H1 (cell line): ENCODE measurements at regions not wholly inside any gene's neighbourhood (a gene's known extent, or its start where the extent isn't known, plus 50 kb on each side); places are given as distances from the start of the nearest gene placed in this dataset.

Experiments
- CTCF ChIA-PET: fragments of 300-600 bp; sonication (Branson Sonifier 250); formaldehyde crosslinking; loops from one replicate; lab custom pipeline; 2021; ENCODE audit not compliant: partially characterized antibody; lab: Charles Lee
- POLR2A ChIA-PET: fragments of 300-600 bp; sonication (Branson Sonifier 250); formaldehyde crosslinking; loops from one replicate; lab custom pipeline; 2021; ENCODE audit warnings: inconsistent platforms; ENCODE audit not compliant: partially characterized antibody; lab: Charles Lee
- DNase-seq, 2 experiments: peaks; one replicate each; pipeline versions ENCODE4 v3.0.0 to v3.0.0-alpha.2; 2010 to 2022; ENCODE audit warnings: low spot score in 2 of 2, low read depth in 1 of 2, mixed read lengths in 1 of 2
- FAIRE-seq: peaks from 2 replicates; lab custom pipeline; 2011; peaks lifted over from hg19 to GRCh38; lab: Jason Lieb, UNC
- H2AFZ ChIP-seq: 2 replicates; pipeline ENCODE4 v1.8.1; 2012; ENCODE audit warnings: low read length, inconsistent platforms
- H2AK5ac ChIP-seq: 2 replicates; pipeline ENCODE4 v1.6.1; 2013; ENCODE audit warnings: low read depth, low read length
- H2BK120ac ChIP-seq: replicated peaks from 2 replicates; pipeline ENCODE3; 2013; ENCODE audit warnings: low read depth, low read length, inconsistent platforms
- H2BK12ac ChIP-seq: 2 replicates; pipeline ENCODE4 v1.6.1; 2013; ENCODE audit warnings: low read depth, low read length
- H2BK15ac ChIP-seq: 2 replicates; pipeline ENCODE4 v1.6.1; 2013; ENCODE audit warnings: low read length
- H2BK20ac ChIP-seq: 2 replicates; pipeline ENCODE4 v1.6.1; 2013; ENCODE audit warnings: low read length
- H2BK5ac ChIP-seq: 2 replicates; pipeline ENCODE4 v1.6.1; 2013; ENCODE audit warnings: low read depth, low read length
- H3K14ac ChIP-seq: 2 replicates; pipeline ENCODE4 v1.6.1; 2013; ENCODE audit warnings: inconsistent platforms; ENCODE audit not compliant: insufficient read length
- H3K18ac ChIP-seq: 2 replicates; pipeline ENCODE4 v1.6.1; 2013; ENCODE audit warnings: low read length; ENCODE audit errors: extremely low read depth
- H3K23ac ChIP-seq: 2 replicates; pipeline ENCODE4 v1.6.1; 2013; ENCODE audit warnings: inconsistent platforms; ENCODE audit not compliant: insufficient read length
- H3K23me2 ChIP-seq: 2 replicates; pipeline ENCODE4 v1.6.1; 2013; ENCODE audit warnings: low read depth, low read length
- H3K27ac ChIP-seq: 2 replicates; pipeline ENCODE4 v1.6.1; 2011; ENCODE audit warnings: low read depth, low read length, inconsistent platforms
- H3K27me3 ChIP-seq, 4 experiments: replicated peaks in 1 of 4; 1 replicate in 1 of 4; 2 replicates in 3 of 4; pipeline versions ENCODE4 v1.6.1 to v1.8.1; 2011 to 2013; ENCODE audit warnings: low read length in 3 of 4, mild to moderate bottlenecking in 3 of 4, inconsistent platforms in 2 of 4, mixed read lengths in 2 of 4, moderate library complexity in 1 of 4; ENCODE audit not compliant: control insufficient read depth in 3 of 4, insufficient read depth in 3 of 4; ENCODE audit errors: extremely low read depth in 1 of 4
- H3K36me3 ChIP-seq, 4 experiments: 2 replicates each; pipeline versions ENCODE4 v1.6.1 to v1.8.1; 2011 to 2013; ENCODE audit warnings: mild to moderate bottlenecking in 4 of 4, low read length in 3 of 4, moderate library complexity in 2 of 4, control low read depth in 1 of 4, inconsistent platforms in 1 of 4; ENCODE audit not compliant: insufficient read depth in 4 of 4, control insufficient read depth in 2 of 4
- H3K4ac ChIP-seq: replicated peaks from 2 replicates; pipeline ENCODE3; 2013; ENCODE audit warnings: low read length, low read depth, mixed read lengths, inconsistent platforms; ENCODE audit not compliant: insufficient read length
- H3K4me1 ChIP-seq, 4 experiments: replicated peaks in 1 of 4; 1 replicate in 1 of 4; 2 replicates in 3 of 4; pipeline versions ENCODE4 v1.6.1 to v1.8.1; 2011 to 2013; ENCODE audit warnings: low read length in 3 of 4, inconsistent platforms in 2 of 4, mixed read lengths in 1 of 4; ENCODE audit not compliant: insufficient read depth in 4 of 4, control insufficient read depth in 3 of 4
- H3K4me2 ChIP-seq, 2 experiments: 2 replicates each; pipeline versions ENCODE4 v1.6.1 to v1.8.1; 2011 to 2013; ENCODE audit warnings: low read depth in 2 of 2, low read length in 2 of 2, control low read depth in 1 of 2, inconsistent platforms in 1 of 2, mild to moderate bottlenecking in 1 of 2; ENCODE audit not compliant: insufficient read depth in 1 of 2
- H3K4me3 ChIP-seq, 4 experiments: fragments of 200-600, 300-600 bp in 1 of 4; sonication (generic), shearing (Covaris generic), sonication (Bioruptor Twin) in 1 of 4; 2 replicates each; pipeline versions ENCODE4 v1.5.1 to v1.8.1; 2011 to 2016; ENCODE audit warnings: low read length in 4 of 4, low read depth in 3 of 4, control low read depth in 2 of 4, inconsistent platforms in 2 of 4, mild to moderate bottlenecking in 2 of 4, mixed read lengths in 1 of 4, moderate library complexity in 1 of 4; ENCODE audit not compliant: insufficient read depth in 2 of 4; ENCODE audit errors: extremely low read depth in 1 of 4
- H3K56ac ChIP-seq: replicated peaks from 2 replicates; pipeline ENCODE3; 2013; ENCODE audit warnings: low read depth, mild to moderate bottlenecking, mixed read lengths, low read length, inconsistent platforms; ENCODE audit not compliant: insufficient read length
- H3K79me1 ChIP-seq: 2 replicates; pipeline ENCODE4 v1.6.1; 2013; ENCODE audit warnings: low read depth, low read length, control low read depth
- H3K79me2 ChIP-seq, 2 experiments: 2 replicates each; pipeline versions ENCODE4 v1.6.1 to v1.8.1; 2012 to 2013; ENCODE audit warnings: low read length in 2 of 2, mild to moderate bottlenecking in 2 of 2, inconsistent platforms in 1 of 2; ENCODE audit not compliant: insufficient read depth in 2 of 2, control insufficient read depth in 1 of 2
- H3K9ac ChIP-seq, 4 experiments: replicated peaks in 1 of 4; 1 replicate in 1 of 4; 2 replicates in 3 of 4; pipeline versions ENCODE4 v1.6.1 to v1.8.1; 2011 to 2013; ENCODE audit warnings: low read depth in 3 of 4, low read length in 3 of 4, control low read depth in 2 of 4, mild to moderate bottlenecking in 2 of 4, moderate library complexity in 2 of 4, inconsistent platforms in 1 of 4; ENCODE audit errors: extremely low read depth in 1 of 4
- H3K9me3 ChIP-seq, 2 experiments: 2 replicates each; pipeline versions ENCODE4 v1.6.1 to v1.8.1; 2012 to 2013; ENCODE audit warnings: mild to moderate bottlenecking in 2 of 2, moderate library complexity in 2 of 2, control low read depth in 1 of 2, inconsistent platforms in 1 of 2, low read depth in 1 of 2, low read length in 1 of 2, mixed read lengths in 1 of 2; ENCODE audit not compliant: insufficient read depth in 2 of 2
- H4K20me1 ChIP-seq, 2 experiments: replicated peaks in 1 of 2; 2 replicates each; pipeline versions ENCODE3 to v1.8.1; 2011 to 2013; ENCODE audit warnings: inconsistent platforms in 2 of 2, low read length in 2 of 2, mild to moderate bottlenecking in 1 of 2; ENCODE audit not compliant: insufficient read depth in 2 of 2, control insufficient read depth in 1 of 2
- H4K5ac ChIP-seq: 2 replicates; pipeline ENCODE4 v1.6.1; 2013; ENCODE audit warnings: low read length, low read depth, mixed read lengths, inconsistent platforms; ENCODE audit not compliant: insufficient read length
- H4K8ac ChIP-seq: 2 replicates; pipeline ENCODE4 v1.8.0; 2013; ENCODE audit warnings: mild to moderate bottlenecking, moderate library complexity, low read length, inconsistent platforms; ENCODE audit not compliant: insufficient read depth; ENCODE audit errors: extremely low read depth
- H4K91ac ChIP-seq: replicated peaks from 2 replicates; pipeline ENCODE3; 2013; ENCODE audit warnings: low read length, mixed read lengths, inconsistent platforms; ENCODE audit not compliant: insufficient read length
- BACH1 ChIP-seq: IDR thresholded peaks from 2 replicates; pipeline ENCODE4 v1.6.1; 2012; ENCODE audit warnings: low read length, improper control_type of control experiment
- BCL11A ChIP-seq, 2 experiments: IDR thresholded peaks; one replicate each; pipeline ENCODE4 v1.6.1; 2011; ENCODE audit warnings: low read depth in 2 of 2, low read length in 2 of 2, mild to moderate bottlenecking in 2 of 2
- CBX8 ChIP-seq: fragments of 300-800, 300-1000 bp; sonication (generic); IDR thresholded peaks from 2 replicates; pipeline ENCODE4 v1.7.1; 2016; ENCODE audit warnings: low read depth, low read length, borderline replicate concordance
- EP300 ChIP-seq, 2 experiments: IDR thresholded peaks; 1 replicate in 1 of 2; 2 replicates in 1 of 2; pipeline ENCODE4 v1.6.1; 2011 to 2012; ENCODE audit warnings: low read depth in 2 of 2, low read length in 2 of 2, mild to moderate bottlenecking in 2 of 2, borderline replicate concordance in 1 of 2, inconsistent platforms in 1 of 2, moderate library complexity in 1 of 2
- JUN ChIP-seq: IDR thresholded peaks from 2 replicates; pipeline ENCODE4 v1.6.1; 2011; ENCODE audit warnings: low read depth, mild to moderate bottlenecking, improper control_type of control experiment, low read length
- KDM1A ChIP-seq: fragments of 200-600, 300-600 bp; sonication (generic); IDR thresholded peaks from 2 replicates; pipeline ENCODE4 v1.7.1; 2016; ENCODE audit warnings: mild to moderate bottlenecking, low read length, borderline replicate concordance
- KDM5A ChIP-seq: fragments of 200-600 bp; IDR thresholded peaks from 2 replicates; pipeline ENCODE4 v1.7.1; 2012; ENCODE audit warnings: mild to moderate bottlenecking, low read length, inconsistent platforms, mixed read lengths
- NRF1 ChIP-seq: IDR thresholded peaks from 2 replicates; pipeline ENCODE4 v1.6.1; 2011; ENCODE audit warnings: mild to moderate bottlenecking, low read depth, low read length, improper control_type of control experiment
- RBBP5 ChIP-seq: IDR thresholded peaks from 2 replicates; pipeline ENCODE4 v1.7.1; 2012; ENCODE audit warnings: low read depth, mild to moderate bottlenecking, inconsistent platforms, low read length, moderate library complexity, borderline replicate concordance
- SP2 ChIP-seq: IDR thresholded peaks from 2 replicates; pipeline ENCODE4 v1.6.1; 2012; ENCODE audit warnings: mild to moderate bottlenecking, low read length, inconsistent platforms
- SP4 ChIP-seq: IDR thresholded peaks from 2 replicates; pipeline ENCODE4 v1.6.1; 2012; ENCODE audit warnings: low read length, inconsistent platforms
- WGBS, 2 experiments: shearing (Covaris generic) in 1 of 2; methylation state at CpG; one replicate each; pipeline versions ENCODE4 v1.1.6 to v1.1.7; 2013 to 2015; ENCODE audit warnings: low lambda C conversion rate in 2 of 2, mixed read lengths in 2 of 2, inconsistent platforms in 1 of 2, low coverage in 1 of 2, missing lambda C conversion rate in 1 of 2; ENCODE audit not compliant: insufficient replicate concordance in 2 of 2, insufficient coverage in 1 of 2, insufficient read length in 1 of 2; ENCODE audit errors: extremely low coverage in 1 of 2, missing lambda C conversion rate in 1 of 2; 5-methylcytosine and 5-hydroxymethylcytosine counted together

DNA sequence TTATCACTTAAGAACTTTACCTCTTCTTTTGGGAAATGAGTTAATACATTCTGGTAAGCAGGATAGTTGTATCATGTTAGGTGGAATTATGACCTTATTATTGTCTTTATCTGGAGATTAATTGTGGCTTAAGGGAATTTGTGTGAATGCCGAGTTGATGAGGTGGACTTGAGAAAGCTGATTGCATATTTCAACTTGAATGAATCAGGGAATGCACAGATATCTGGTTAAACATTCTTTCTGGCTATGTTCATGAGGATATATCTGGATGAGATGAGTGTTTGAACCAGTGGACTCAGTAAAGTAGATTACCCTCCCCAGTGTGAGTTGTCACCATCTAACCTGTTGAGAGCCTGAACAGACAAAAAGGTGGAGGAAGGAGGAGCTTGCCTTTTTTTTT, 326.1 kb upstream of the GOT2 start:
- no peak overlapping the region for H4K8ac ChIP-seq
- no peak overlapping the region for H3K56ac ChIP-seq
- H3K23me2 ChIP-seq, result no peaks in the 10 kb centered on the region
- no peak overlapping the region for H3K23ac ChIP-seq
- H2BK15ac ChIP-seq, result no peak overlapping the region
- H3K79me2 ChIP-seq, result no peaks in the 10 kb centered on the region
- no peaks in the 10 kb centered on the region for H3K79me1 ChIP-seq
- WGBS, 2 experiments, result 97% methylated on average over 1 of the region's 1 CpG; no CpG with 5 or more reads in 1 of the 2 experiments
- H2BK20ac ChIP-seq, result no peak overlapping the region
- TF ChIP-seq JUN (no peak), EP300 (IDR thresholded peaks at IDR 0.05; ENCODE audit: borderline replicate concordance in 1 of 2, low read depth in 2 of 2, low read length in 2 of 2) (no peak), RBBP5 (no peak), KDM5A (no peak), SP4 (no peak), BCL11A (IDR thresholded peaks at IDR 0.05; ENCODE audit: low read depth in 2 of 2, low read length in 2 of 2) (no peak), NRF1 (no peak), SP2 (no peak), KDM1A (no peak), CBX8 (no peak), BACH1 (no peak)
- H3K14ac ChIP-seq, result no peak overlapping the region
- no peaks in the 10 kb centered on the region for H3K4me1 ChIP-seq
- H2BK12ac ChIP-seq, result no peak overlapping the region
- no peak overlapping the region for H3K4me3 ChIP-seq
- DNase-seq (no peak), FAIRE-seq (no peak)
- no peak overlapping the region for H4K5ac ChIP-seq
- H2AFZ ChIP-seq, result no peak overlapping the region
- no peaks in the 10 kb centered on the region for H3K36me3 ChIP-seq
- H3K27me3 ChIP-seq, result no peaks in the 10 kb centered on the region
- H3K4me2 ChIP-seq, result no peak overlapping the region
- H4K91ac ChIP-seq, result no peak overlapping the region
- no peak overlapping the region for H3K4ac ChIP-seq
- no peaks in the 10 kb centered on the region for H3K9me3 ChIP-seq
- H3K27ac ChIP-seq, result no peak overlapping the region
- no peak overlapping the region for H2AK5ac ChIP-seq
- H2BK5ac ChIP-seq, result no peak overlapping the region
- H3K9ac ChIP-seq, result no peak overlapping the region
- CTCF ChIA-PET, result interaction anchor here (0.7 to 1.2 kb wide), 2 partner anchors 9 to 245 kb away, joined by 3 read pairs; no protein-coding TSS in a partner anchor
- no peak overlapping the region for H3K18ac ChIP-seq
- POLR2A ChIA-PET, result interaction anchor here (0.7 kb wide), 1 partner anchor 262 kb away, joined by 3 read pairs; no protein-coding TSS in a partner anchor
- no peaks in the 10 kb centered on the region for H4K20me1 ChIP-seq
- H2BK120ac ChIP-seq, result no peak overlapping the region
